HL-60 (cell line): ENCODE measurements at regions not wholly inside any gene's neighbourhood (a gene's known extent, or its start where the extent isn't known, plus 50 kb on each side); places are given as distances from the start of the nearest gene placed in this dataset.

Source experiments
- CTCF ChIP-seq: IDR thresholded peaks from one replicate; pipeline ENCODE4 v1.5.1; 2011; ENCODE audit warnings: low read length, control low read depth, inconsistent platforms; ENCODE audit not compliant: insufficient read depth
- POLR2AphosphoS5 ChIP-seq: IDR thresholded peaks from 2 replicates; pipeline ENCODE4 v1.6.1; 2012; ENCODE audit warnings: low read depth
- REST ChIP-seq: IDR thresholded peaks from 2 replicates; pipeline ENCODE4 v1.6.1; 2012; ENCODE audit warnings: low read depth; ENCODE audit not compliant: insufficient replicate concordance
- SPI1 ChIP-seq: IDR thresholded peaks from 2 replicates; pipeline ENCODE4 v1.6.1; 2012; ENCODE audit warnings: low read depth, mild to moderate bottlenecking, borderline replicate concordance

GRCh38 chr15:69734699-69735098 is 282.1 kb downstream of the RPLP1 start:
- TF ChIP-seq CTCF (no peak), POLR2AphosphoS5 (no peak), REST (no peak), SPI1 (no peak)
